ENCODE measurements at regions not wholly inside any gene's neighbourhood (a gene's known extent, or its start where the extent isn't known, plus 50 kb on each side); places are given as distances from the start of the nearest gene placed in this dataset.

- Histone ChIP-seq H3K4me1 (no peaks in the 10 kb centered on the region), H3K36me3 (no peaks in the 10 kb centered on the region), H3K4me3 (no peak overlapping the region), H3K9me3 (no peaks in the 10 kb centered on the region), H3K27ac (no peak overlapping the region), H3K27me3 (no peaks in the 10 kb centered on the region)
- no peak for TF ChIP-seq CTCF (IDR thresholded peaks at IDR 0.05)
- DNase-seq (ENCODE audit: low spot score): no peak
Measured at GRCh38 chr13:91115776-91116175, 231.7 kb upstream of the MIR17HG start.

DNA sequence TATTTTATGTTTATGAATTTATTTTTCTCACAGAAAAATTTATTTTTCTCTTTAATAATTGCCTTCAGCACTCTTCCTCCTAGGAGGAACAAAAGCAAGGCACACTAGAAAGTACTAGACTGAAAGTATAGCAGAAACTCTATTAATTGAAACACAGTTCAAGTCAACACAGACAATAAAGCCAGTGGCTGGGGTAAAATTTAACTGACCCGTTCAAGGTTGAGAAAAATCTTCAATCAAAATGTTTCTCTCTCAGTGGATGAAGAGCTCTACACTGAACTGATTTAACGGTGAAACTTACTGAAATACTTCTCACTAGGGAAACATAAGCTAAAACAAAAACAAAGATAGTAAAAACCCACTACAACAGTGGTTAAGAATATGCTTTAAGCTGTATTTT is 230.1 kb upstream of the MIR17HG start:
- no peak overlapping the region for H3K4me3 ChIP-seq
- DNase-seq (ENCODE audit: low spot score): no peak
- TF ChIP-seq CTCF (IDR thresholded peaks at IDR 0.05): no peak
- H3K27ac ChIP-seq: no peak overlapping the region
- no peaks in the 10 kb centered on the region for H3K9me3 ChIP-seq
- no peaks in the 10 kb centered on the region for H3K4me1 ChIP-seq
- no peaks in the 10 kb centered on the region for H3K36me3 ChIP-seq
- no peaks in the 10 kb centered on the region for H3K27me3 ChIP-seq

DNA sequence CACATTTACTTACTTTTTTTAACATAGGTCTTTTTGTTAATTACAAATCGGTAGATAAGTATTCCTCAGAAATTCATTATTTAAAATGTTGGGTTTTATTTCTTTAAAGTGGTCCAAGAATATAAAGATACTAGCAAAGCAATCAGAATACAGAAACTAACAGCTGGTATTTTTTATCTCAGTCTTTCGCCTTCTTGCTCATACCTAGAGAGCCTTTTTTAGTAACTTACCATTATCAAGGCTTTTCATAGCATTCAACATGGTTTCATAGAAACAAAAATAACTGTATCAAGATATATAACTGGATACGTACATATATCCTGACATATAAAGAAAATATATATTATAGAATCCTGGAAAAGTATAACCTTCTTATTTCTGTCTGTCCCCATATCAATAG is 227.8 kb upstream of the MIR17HG start:
- H3K9me3 ChIP-seq: no peaks in the 10 kb centered on the region
- H3K4me3 ChIP-seq: no peak overlapping the region
- no peaks in the 10 kb centered on the region for H3K4me1 ChIP-seq
- no peak overlapping the region for H3K27ac ChIP-seq
- DNase-seq (ENCODE audit: low spot score): no peak
- no peak for TF ChIP-seq CTCF (IDR thresholded peaks at IDR 0.05)
- H3K27me3 ChIP-seq: no peaks in the 10 kb centered on the region
- H3K36me3 ChIP-seq: no peaks in the 10 kb centered on the region

DNA sequence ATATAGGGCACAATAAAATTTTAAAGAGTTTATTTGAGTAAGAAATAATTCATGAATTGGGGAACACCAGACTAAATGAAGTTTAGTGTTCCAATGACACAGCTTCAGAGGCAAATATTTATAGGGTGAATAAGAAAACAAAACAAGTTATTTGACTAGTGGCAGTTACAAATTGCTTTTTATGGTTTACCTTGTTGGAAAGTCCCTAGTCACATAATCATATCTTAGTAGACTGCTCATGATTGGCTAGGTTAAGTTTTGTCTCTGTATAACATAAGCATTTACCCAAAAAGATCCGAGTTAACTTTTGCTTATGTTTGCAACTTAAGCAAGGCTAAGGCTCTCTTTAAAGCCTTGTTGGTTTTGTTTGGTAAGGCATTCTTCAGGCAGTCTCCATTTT is 224.7 kb upstream of the MIR17HG start:
- DNase-seq (ENCODE audit: low spot score): no peak
- no peaks in the 10 kb centered on the region for H3K4me1 ChIP-seq
- no peaks in the 10 kb centered on the region for H3K9me3 ChIP-seq
- H3K4me3 ChIP-seq: no peak overlapping the region
- peaks cover 0 to 2% of the 10 kb centered on the region in 2 donors for H3K27me3 ChIP-seq
- no peak overlapping the region for H3K27ac ChIP-seq
- no peaks in the 10 kb centered on the region for H3K36me3 ChIP-seq
- TF ChIP-seq CTCF (IDR thresholded peaks at IDR 0.05): no peak

- Histone ChIP-seq H3K9me3 (no peaks in the 10 kb centered on the region), H3K36me3 (no peaks in the 10 kb centered on the region), H3K4me3 (no peak overlapping the region), H3K27me3 (peaks cover 0 to 3% of the 10 kb centered on the region in 2 donors), H3K27ac (no peak overlapping the region), H3K4me1 (no peaks in the 10 kb centered on the region)
- no peak for DNase-seq (ENCODE audit: low spot score)
- no peak for TF ChIP-seq CTCF (IDR thresholded peaks at IDR 0.05)
Measured at GRCh38 chr13:91123456-91124127, 223.9 kb upstream of the MIR17HG start.

DNA sequence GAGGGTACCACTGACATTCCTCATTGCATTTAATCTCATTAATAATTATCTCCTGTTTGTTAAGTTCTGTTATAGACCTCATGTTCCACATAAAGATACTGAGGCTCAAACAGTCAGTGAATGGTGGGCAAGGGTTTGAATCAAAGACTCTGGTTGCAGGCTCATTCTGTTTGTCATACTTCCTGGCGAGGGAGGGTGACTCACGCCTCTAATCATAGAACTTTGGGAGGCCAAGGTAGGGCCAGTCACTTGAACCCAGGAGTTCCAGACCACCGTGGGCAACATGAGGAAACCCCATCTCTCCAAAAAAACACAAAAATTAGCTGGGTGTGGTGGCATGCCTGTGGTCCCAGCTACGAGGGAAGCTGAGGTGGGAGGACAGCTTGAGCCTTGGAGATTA is 220.7 kb upstream of the MIR17HG start:
- H3K27me3 ChIP-seq: peaks cover 0 to 3% of the 10 kb centered on the region in 2 donors
- no peaks in the 10 kb centered on the region for H3K36me3 ChIP-seq
- no peak overlapping the region for H3K27ac ChIP-seq
- no peaks in the 10 kb centered on the region for H3K9me3 ChIP-seq
- no peak for DNase-seq (ENCODE audit: low spot score)
- no peak overlapping the region for H3K4me3 ChIP-seq
- no peaks in the 10 kb centered on the region for H3K4me1 ChIP-seq
- no peak for TF ChIP-seq CTCF (IDR thresholded peaks at IDR 0.05)

All from right atrium auricular region (tissue), 2 donors.